Lower leg skin (tissue), 4 donors: ENCODE measurements at regions not wholly inside any gene's neighbourhood (a gene's known extent, or its start where the extent isn't known, plus 50 kb on each side); places are given as distances from the start of the nearest gene placed in this dataset.
"Not testable (repeated sequence)": the region's sequence is repeated elsewhere in the genome, so short reads cannot be mapped to it uniquely, and the experiment has no call there.

Experiments used
- DNase-seq, 2 donors: peaks; one replicate each; pipeline ENCODE4 v3.0.0-alpha.2; 2019; ENCODE audit warnings: low spot score in 2 of 2
- H3K4me3 ChIP-seq: fragments of 200-600 bp; sonication (generic); 2 replicates; pipeline ENCODE4 v1.5.1; 2017; ENCODE audit warnings: mild to moderate bottlenecking, low read depth; ENCODE audit not compliant: poor library complexity, severe bottlenecking
- CTCF ChIP-seq, 3 donors: fragments of 450-650 bp; IDR thresholded peaks; one replicate each; pipeline ENCODE4 v1.5.1; 2016; ENCODE audit warnings: antibody characterized with exemption in 3 of 3, mild to moderate bottlenecking in 3 of 3, moderate library complexity in 2 of 3
- POLR2A ChIP-seq, 2 donors: fragments of 450-650 bp; IDR thresholded peaks; one replicate each; pipeline ENCODE4 v1.6.1; 2016 to 2017; ENCODE audit warnings: antibody characterized with exemption in 2 of 2, mild to moderate bottlenecking in 1 of 2, moderate library complexity in 1 of 2
- WGBS, 2 donors: methylation state at CpG; one replicate each; pipeline ENCODE4 v1.1.5; 2018; 5-methylcytosine and 5-hydroxymethylcytosine counted together
- intact Hi-C: fragments of 100-400 bp; cut with DNase I; formaldehyde crosslinking; loops from one replicate; pipeline ENCODE4 v1.15.0; 2023; ENCODE audit warnings: low total_unique reads

DNA sequence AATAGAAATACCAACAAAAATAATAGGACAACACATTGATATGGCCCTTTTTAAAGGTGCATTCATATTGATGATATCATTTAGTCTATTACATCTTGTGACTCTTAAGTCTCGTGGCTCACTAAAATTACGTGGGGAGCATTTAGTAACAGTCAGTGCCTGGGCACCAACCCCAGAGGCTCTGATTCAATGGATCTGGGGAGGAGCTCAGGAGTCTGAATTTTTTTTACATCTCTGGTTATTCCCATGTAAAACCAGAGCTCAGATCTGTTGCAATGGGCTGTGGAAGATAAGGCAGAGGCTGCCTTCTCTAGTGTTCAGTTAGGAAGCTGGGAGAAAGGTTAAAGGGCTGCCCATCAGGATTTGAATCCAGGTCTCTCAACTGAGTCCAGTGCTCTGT, 549.9 kb upstream of the CDH5 start:
- intact Hi-C loops = no loop called here
- TF ChIP-seq POLR2A (IDR thresholded peaks at IDR 0.05) (no peak), CTCF (IDR thresholded peaks at IDR 0.05) (no peak)
- no peak for DNase-seq
- no peak overlapping the region for H3K4me3 ChIP-seq
- 84 to 89% methylated on average over 2 of the region's 2 CpGs for WGBS, 2 donors

DNA sequence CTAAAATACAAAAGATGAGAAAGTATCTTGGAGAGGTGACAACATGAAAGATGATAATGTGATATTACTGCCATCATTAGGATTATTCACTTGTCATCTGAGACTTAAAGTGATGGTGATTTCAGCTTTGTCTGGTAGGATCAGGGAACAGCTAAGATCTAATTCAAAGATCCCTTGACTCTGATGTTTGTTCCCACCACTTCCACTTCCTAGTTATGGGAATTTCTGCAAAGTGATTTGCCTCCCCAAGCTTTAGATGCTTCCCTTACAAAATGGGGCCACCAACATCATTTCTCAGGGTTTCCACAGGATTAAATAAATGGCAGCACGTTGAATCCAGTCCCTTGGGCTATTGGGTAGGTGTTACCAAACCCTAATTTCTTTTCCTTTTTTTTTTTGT, 550.8 kb upstream of the CDH5 start:
- intact Hi-C loops = no loop called here
- no peak overlapping the region for H3K4me3 ChIP-seq
- TF ChIP-seq CTCF (IDR thresholded peaks at IDR 0.05) = no peak
- TF ChIP-seq POLR2A (IDR thresholded peaks at IDR 0.05) = no peak
- DNase-seq = no peak
- WGBS, 2 donors = 35 to 63% methylated on average over 1 of the region's 1 CpG

DNA sequence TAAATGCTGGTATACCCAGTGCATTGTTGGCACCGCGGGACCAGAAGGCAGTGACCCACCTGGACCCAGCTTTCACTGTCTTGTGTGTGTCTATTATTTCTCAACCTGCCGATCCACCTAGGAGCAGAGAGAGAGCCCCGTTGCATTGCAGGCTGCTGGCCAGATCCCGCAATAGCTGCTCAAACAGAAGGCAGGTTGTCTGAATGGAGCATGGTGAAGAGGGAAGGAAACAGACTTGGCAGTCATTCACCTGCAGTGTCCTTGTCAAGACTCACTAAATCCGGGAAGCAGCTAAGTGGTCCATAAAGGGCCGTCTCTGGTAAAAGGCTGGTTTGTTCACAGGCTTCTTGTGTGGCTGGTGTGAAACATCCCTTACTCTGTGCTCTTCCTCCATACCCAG, 552.6 kb upstream of the CDH5 start:
- 54 to 62% methylated on average over 7 of the region's 7 CpGs for WGBS, 2 donors
- DNase-seq, intact Hi-C loops, H3K4me3 ChIP-seq: not testable (repeated sequence)

DNA sequence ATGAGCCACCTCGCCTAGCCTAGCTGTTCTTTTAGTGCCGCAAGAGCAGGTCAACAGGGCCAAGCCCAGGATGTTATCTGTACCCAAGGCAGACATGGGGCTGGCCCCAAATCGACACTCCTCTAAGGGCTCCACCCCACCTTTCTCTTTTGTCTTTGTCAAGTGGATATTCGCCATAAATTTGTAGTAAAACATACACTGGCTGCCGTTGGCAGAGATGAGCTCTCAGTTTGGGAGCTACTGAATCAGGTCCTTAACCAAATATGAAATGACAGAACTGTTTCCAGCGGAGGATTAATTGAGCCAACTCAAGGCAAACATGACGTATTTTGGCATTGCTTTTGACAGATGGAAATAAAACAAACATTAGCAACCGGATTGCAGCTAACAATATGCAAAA, 556.9 kb upstream of the CDH5 start:
- intact Hi-C loops = no loop called here
- DNase-seq = no peak
- WGBS, 2 donors = 36 to 50% methylated on average over 8 of the region's 8 CpGs
- no peak for TF ChIP-seq POLR2A (IDR thresholded peaks at IDR 0.05)
- no peak overlapping the region for H3K4me3 ChIP-seq

GRCh38 chr16:65808790-65809189, 557.7 kb upstream of the CDH5 start:
- no peak for DNase-seq
- TF ChIP-seq POLR2A (IDR thresholded peaks at IDR 0.05) = no peak
- no peak for TF ChIP-seq CTCF (IDR thresholded peaks at IDR 0.05)
- intact Hi-C loops = no loop called here
- H3K4me3 ChIP-seq = no peak overlapping the region
- WGBS, 2 donors = 86 to 87% methylated on average over 4 of the region's 4 CpGs

GRCh38 chr16:65807858-65808257, 558.6 kb upstream of the CDH5 start:
- H3K4me3 ChIP-seq = no peak overlapping the region
- TF ChIP-seq CTCF (IDR thresholded peaks at IDR 0.05) (no peak), POLR2A (IDR thresholded peaks at IDR 0.05) (no peak)
- intact Hi-C loops = no loop called here
- no peak for DNase-seq
- WGBS, 2 donors = 83 to 85% methylated on average over 1 of the region's 1 CpG

DNA sequence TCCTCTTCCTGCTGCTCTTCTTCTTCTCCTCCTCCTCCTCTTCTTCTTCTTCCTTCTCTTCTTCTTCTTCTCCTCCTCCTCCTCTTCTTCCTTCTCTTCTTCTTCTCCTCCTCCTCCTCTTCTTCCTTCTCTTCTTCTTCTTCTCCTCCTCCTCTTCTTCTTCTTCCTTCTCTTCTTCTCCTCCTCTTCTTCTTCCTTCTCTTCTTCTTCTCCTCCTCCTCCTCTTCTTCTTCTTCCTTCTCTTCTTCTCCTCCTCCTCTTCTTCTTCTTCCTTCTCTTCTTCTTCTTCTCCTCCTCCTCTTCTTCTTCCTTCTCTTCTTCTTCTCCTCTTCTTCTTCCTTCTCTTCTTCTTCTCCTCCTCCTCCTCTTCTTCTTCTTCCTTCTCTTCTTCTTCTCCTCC, 560.8 kb upstream of the CDH5 start:
- intact Hi-C loops, DNase-seq, H3K4me3 ChIP-seq: not testable (repeated sequence)

- 49 to 60% methylated on average over 3 of the region's 3 CpGs for WGBS, 2 donors
- H3K4me3 ChIP-seq = no peak overlapping the region
- no peak for DNase-seq
- no peak for TF ChIP-seq POLR2A (IDR thresholded peaks at IDR 0.05)
- no peak for TF ChIP-seq CTCF (IDR thresholded peaks at IDR 0.05)
- intact Hi-C loops = no loop called here
These were observed 570.0 kb upstream of the CDH5 start for GRCh38 chr16:65796481-65796880.
